AG10803 (cell line): ENCODE measurements at regions not wholly inside any gene's neighbourhood (a gene's known extent, or its start where the extent isn't known, plus 50 kb on each side); places are given as distances from the start of the nearest gene placed in this dataset.
A peak's percentile ranks its signal among the peaks of the same experiment; 100 is the strongest.

Experiments used
- DNase-seq: peaks from one replicate; pipeline ENCODE4 v3.0.0; 2010; ENCODE audit warnings: low read depth
- H3K4me3 ChIP-seq: 2 replicates; pipeline ENCODE4 v1.5.1; 2011; ENCODE audit warnings: mild to moderate bottlenecking, low read length, control low read depth
- TF ChIP-seq, protein P1 (sequence below): conservative IDR thresholded peaks from 2 replicates; pipeline ENCODE4 v1.5.1; 2011; ENCODE audit warnings: mild to moderate bottlenecking, low read length, control low read depth, inconsistent platforms

DNA sequence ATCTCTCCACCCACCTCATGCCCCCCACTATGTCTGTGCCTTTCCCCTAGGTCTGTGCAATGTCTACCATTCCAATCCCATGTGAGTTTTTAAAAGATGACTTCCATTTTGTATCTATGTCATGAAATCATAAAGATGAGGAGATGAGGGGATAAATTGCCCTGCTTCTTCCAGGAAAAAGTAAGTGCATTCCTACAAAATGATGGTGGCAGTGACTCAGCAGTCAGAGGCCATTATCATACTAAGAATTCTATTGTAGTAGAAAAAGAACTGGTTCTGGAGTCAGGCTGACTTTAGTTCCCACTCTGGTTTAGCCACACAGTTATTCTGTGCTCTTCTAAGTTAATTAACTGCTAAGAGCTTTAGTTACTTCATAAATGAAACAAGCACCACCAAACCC lies 89.6 kb upstream of the API5 start:
- no peak overlapping the region for H3K4me3 ChIP-seq
- TF ChIP-seq, protein P1, sequence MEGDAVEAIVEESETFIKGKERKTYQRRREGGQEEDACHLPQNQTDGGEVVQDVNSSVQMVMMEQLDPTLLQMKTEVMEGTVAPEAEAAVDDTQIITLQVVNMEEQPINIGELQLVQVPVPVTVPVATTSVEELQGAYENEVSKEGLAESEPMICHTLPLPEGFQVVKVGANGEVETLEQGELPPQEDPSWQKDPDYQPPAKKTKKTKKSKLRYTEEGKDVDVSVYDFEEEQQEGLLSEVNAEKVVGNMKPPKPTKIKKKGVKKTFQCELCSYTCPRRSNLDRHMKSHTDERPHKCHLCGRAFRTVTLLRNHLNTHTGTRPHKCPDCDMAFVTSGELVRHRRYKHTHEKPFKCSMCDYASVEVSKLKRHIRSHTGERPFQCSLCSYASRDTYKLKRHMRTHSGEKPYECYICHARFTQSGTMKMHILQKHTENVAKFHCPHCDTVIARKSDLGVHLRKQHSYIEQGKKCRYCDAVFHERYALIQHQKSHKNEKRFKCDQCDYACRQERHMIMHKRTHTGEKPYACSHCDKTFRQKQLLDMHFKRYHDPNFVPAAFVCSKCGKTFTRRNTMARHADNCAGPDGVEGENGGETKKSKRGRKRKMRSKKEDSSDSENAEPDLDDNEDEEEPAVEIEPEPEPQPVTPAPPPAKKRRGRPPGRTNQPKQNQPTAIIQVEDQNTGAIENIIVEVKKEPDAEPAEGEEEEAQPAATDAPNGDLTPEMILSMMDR, result no peak
- peak; percentile 31 for DNase-seq

DNA sequence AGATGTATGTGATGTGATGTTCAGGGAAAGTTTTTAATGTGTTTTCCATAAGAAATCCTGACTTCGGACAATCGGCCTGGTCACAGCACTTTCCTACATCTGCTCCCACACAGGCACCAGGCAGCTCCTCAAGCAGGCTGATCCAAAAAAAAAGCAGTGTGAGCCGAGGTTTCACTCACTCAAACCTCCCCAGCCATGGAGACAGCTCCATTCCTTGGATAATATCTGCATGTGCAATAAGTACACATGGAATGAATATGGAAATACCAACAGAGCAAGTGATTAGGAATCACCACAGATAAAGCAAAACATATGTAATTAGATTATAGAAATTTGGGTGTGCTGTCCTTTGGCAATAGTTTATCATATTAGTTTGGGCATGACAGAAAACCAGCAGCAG lies 88.8 kb upstream of the API5 start:
- DNase-seq, result peak; percentile 27
- TF ChIP-seq, protein P1, result no peak
- H3K4me3 ChIP-seq, result no peak overlapping the region

DNA sequence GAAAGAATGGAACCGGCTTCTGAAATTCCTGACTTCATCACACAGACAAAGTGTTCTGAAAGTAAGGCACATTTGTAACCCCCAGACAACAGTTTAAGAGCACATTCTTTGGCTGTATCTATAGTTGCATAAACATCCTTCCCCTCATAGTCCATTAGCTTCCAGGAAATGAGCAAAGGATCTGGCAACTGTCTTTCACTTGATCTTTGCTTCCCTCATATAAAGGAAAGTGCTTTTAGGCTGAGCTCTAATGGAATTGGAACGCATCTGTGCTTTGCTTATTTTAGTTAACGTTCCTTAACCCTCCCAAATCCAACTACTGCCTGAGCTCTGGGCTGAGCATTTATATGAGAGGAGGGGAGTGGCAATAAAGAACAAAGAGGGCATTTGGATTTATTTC lies 76.9 kb upstream of the API5 start:
- DNase-seq, result no peak
- TF ChIP-seq, protein P1, result no peak
- H3K4me3 ChIP-seq, result no peak overlapping the region

DNA sequence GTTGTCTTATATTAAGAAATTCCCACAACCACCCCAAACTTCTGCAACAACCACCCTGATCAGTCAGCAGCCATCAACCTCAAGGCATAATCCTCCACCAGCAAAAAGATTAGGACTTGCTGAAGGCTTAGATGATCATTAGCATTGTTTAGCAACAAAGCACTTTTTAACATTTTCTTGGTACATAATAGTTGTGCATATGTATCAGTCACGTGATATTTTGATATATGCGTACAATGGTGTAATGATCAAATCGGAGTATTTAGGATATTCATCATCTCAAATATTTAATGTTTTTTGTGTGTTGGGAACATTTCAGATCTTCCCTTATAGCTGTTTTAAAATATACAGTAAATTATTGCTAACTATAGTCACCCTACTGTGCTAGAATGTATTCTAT lies 73.5 kb upstream of the API5 start:
- DNase-seq, result no peak
- TF ChIP-seq, protein P1, result no peak
- H3K4me3 ChIP-seq, result no peak overlapping the region

DNA sequence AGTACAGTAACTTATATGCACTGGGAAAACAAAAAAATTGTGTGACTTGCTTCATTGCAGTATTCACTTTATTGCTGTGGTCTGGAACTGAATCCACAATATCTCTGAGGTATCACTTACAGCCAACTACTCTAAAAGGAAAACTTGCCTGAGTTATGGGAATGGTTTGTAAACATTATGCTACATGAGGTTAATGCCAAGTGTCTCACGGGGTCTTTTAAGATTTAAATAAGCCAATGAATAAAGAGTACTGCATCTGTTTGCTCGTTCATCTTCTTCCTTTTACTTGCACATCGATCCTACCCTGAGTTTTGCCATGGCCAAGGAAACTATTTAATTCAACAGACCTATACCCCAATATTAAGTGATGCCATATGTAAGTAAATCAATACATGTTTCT lies 72.0 kb upstream of the API5 start:
- TF ChIP-seq, protein P1, result no peak
- no peak for DNase-seq
- H3K4me3 ChIP-seq, result no peak overlapping the region

DNA sequence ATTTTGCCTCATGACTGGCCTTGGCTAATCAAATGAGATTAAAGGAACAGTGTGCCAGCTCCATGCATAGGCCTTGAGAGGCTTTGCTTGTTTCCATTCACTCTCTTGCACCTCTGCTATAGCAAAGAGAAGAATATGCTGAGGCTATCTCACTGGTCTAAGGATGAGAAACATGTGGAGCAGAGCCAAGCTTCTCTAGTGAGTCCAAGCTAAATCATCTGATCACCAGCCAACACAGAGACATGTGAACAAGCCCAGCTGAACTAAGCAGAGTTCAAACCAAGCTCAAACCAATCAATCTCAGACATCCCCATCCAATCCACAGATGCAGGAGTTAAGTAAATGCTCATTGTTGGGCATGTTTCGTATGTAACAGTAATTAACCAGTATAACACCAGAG lies 69.4 kb upstream of the API5 start:
- no peak for DNase-seq
- no peak overlapping the region for H3K4me3 ChIP-seq
- TF ChIP-seq, protein P1, result no peak

DNA sequence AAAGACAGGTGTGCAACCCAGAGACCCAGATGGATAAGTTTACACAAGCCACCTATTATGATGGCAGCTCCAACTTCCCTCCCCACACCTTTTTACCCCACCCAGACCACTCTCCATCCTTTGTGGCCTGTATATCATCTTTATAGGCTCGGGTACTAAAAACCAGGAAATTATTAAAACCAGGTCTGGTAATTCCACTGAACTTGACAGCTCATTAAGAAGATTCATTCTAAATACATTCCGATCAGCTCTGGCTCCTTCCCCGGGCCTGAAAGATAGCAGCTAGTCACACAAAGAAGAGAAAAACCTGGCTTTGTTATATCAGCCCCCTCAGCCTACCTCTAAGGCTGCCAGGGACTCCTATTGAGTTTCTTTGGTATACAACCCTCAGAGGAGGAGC lies 67.9 kb upstream of the API5 start:
- no peak overlapping the region for H3K4me3 ChIP-seq
- no peak for DNase-seq
- TF ChIP-seq, protein P1, result no peak
